ENCODE measurements at regions not wholly inside any gene's neighbourhood (a gene's known extent, or its start where the extent isn't known, plus 50 kb on each side); places are given as distances from the start of the nearest gene placed in this dataset.
A peak's percentile ranks its signal among the peaks of the same experiment; 100 is the strongest.
"Not testable (repeated sequence)": the region's sequence is repeated elsewhere in the genome, so short reads cannot be mapped to it uniquely, and the experiment has no call there.

- not testable (repeated sequence) for DNase-seq (ENCODE audit: low read depth in 2 of 2)
These were observed 59.2 kb upstream of the ZNF641 start for GRCh38 chr12:48409938-48410337.

GRCh38 chr12:48413388-48413787, 59.0 kb upstream of the ANP32D start:
- DNase-seq (ENCODE audit: low read depth in 2 of 2) = no peak

DNA sequence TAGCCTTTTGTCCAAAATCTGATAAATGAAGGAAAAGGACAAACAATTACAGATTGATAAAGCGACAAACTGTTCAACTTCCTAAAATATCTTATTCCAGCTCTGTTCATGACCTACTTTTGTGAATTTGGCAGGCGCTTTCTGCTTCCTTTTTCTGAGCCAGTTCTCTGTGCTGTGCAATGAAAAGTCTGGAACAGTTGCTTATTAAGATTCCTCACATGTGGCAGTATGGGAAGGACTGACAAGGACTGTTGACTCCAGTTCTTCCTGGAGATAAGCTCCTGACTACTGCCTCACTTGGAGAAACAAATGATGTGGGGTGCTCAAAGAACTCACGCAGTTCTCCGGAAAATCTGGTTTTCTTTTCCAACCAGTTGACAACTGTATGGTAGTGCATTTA, 58.3 kb upstream of the ANP32D start:
- DNase-seq (ENCODE audit: low read depth in 2 of 2) = no peak

DNA sequence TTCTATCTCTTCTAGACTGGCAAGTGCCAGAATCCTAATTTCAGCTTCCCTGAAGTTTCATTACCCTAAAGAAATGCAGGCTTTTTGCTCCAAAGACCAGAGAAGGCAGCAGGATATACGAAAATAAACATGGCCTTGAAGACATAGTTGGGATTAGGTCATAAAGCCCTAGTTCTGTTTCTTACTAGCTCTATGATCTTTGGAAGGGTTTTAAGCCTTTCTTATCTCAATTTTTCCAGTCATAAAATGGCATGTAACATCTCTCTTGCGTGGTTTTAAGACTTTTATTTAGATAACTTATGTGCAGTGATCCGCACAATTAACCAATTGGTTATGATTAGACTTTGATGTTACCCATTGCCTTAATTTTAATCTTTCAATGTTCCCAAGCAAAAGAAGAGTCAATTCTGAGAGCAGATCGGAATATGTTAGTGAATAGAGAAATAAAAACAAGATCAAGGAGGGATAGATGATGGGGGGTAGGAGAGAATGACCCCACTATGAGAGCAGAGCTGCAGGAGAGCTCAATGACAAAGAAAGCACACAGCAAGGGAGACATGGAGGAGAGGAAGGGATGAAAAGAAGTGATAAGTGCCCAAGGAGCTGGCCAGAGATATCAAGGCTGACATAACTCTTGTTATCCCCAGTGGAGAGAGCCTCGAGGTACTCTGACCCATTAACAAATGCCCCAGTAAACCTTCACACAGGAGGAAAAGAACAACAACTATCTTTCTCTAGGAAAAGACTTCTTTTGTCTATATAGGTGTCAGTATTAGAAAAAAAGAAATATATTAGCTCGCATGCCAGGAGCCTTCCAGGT, 53.0 kb upstream of the ANP32D start:
- no peak for DNase-seq (ENCODE audit: low read depth in 2 of 2)

DNA sequence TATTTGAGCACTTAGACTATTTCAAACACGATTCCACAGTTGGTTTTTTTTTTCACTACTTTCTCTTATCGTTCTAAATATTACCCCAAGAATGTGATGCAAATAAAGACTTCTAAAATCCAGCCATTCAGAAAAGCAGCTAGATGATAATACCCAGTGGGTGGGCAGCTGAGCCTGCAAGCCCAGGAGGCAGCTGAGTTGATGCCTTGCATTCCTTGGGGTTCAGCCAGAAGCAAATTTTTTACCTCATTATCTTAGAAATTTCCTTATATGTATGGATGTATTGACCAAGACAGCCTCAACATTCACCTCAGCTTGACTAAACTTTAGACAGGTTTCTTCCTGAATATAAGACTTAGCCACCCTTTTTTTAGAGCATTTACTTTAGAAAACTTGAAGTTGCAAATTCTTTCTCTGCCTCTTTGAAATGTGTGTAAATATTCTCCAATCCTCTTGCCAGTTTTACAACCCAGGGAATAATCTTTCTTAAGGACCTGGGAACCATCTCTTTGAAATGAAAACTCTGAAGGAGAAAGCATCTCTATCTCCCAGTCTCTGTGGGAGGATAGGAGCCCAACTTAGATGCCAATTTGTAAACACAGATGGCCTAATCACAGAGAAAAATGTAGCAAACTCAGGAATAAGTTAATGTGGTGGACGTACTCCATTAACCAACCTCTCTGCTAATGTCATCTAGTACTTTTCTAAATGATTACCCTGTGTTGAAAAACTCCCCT, 52.2 kb upstream of the ANP32D start:
- no peak for DNase-seq (ENCODE audit: low read depth in 2 of 2)

GRCh38 chr12:48422060-48422459, 50.3 kb upstream of the ANP32D start:
- peak; percentile 17 to 76 for DNase-seq (ENCODE audit: low read depth in 2 of 2)

Data from dermis microvascular lymphatic vessel endothelial cell (primary cell).